ENCODE measurements at regions not wholly inside any gene's neighbourhood (a gene's known extent, or its start where the extent isn't known, plus 50 kb on each side); places are given as distances from the start of the nearest gene placed in this dataset.

- Mint-ChIP-seq H3K4me1 (no peaks in the 10 kb centered on the region), H3K27ac (no peak overlapping the region), H3K36me3 (ENCODE audit: insufficient read depth in 1 of 3, low read depth in 3 of 3) (peaks cover 0 to 4% (median 0%) of the 10 kb centered on the region in 3 experiments; a peak in 1 of 7 replicates), H3K4me3 (no peak overlapping the region), H3K9me3 (peaks cover 3 to 7% of the 10 kb centered on the region in 2 experiments; a peak in 4 of 5 replicates), H3K27me3 (ENCODE audit: low read depth) (no peaks in the 10 kb centered on the region)
- no peak overlapping the region for H2AK5ac ChIP-seq (ENCODE audit: insufficient read length, low read length)
- H4K5ac ChIP-seq (ENCODE audit: insufficient read length, low read depth, low read length) = no peak overlapping the region
- no peak overlapping the region for H2BK15ac ChIP-seq (ENCODE audit: low read depth, low read length)
- H3K4me1 ChIP-seq (ENCODE audit: insufficient read depth, low read length) = no peaks in the 10 kb centered on the region
- H4K91ac ChIP-seq (ENCODE audit: insufficient read length, low read depth, low read length) = no peak overlapping the region
- no peak overlapping the region for H2BK12ac ChIP-seq (ENCODE audit: insufficient read length, low read depth, low read length)
- no peaks in the 10 kb centered on the region for H4K20me1 ChIP-seq (ENCODE audit: control insufficient read depth, insufficient read depth, insufficient read length)
- H3K9ac ChIP-seq (ENCODE audit: extremely low read depth, insufficient read length, low read length) = no peak overlapping the region
- H3K4ac ChIP-seq (ENCODE audit: low read depth, low read length) = no peak overlapping the region
- no peak overlapping the region for H3K14ac ChIP-seq (ENCODE audit: insufficient read depth, low read length)
- H3K9me3 ChIP-seq (ENCODE audit: control insufficient read depth, low read depth, low read length) = no peaks in the 10 kb centered on the region
- H3K27me3 ChIP-seq (ENCODE audit: insufficient read depth, low read length) = no peaks in the 10 kb centered on the region
- no peak for DNase-seq
- H3K79me2 ChIP-seq (ENCODE audit: insufficient read depth, low read length) = no peaks in the 10 kb centered on the region
- TF ChIP-seq, protein P1, sequence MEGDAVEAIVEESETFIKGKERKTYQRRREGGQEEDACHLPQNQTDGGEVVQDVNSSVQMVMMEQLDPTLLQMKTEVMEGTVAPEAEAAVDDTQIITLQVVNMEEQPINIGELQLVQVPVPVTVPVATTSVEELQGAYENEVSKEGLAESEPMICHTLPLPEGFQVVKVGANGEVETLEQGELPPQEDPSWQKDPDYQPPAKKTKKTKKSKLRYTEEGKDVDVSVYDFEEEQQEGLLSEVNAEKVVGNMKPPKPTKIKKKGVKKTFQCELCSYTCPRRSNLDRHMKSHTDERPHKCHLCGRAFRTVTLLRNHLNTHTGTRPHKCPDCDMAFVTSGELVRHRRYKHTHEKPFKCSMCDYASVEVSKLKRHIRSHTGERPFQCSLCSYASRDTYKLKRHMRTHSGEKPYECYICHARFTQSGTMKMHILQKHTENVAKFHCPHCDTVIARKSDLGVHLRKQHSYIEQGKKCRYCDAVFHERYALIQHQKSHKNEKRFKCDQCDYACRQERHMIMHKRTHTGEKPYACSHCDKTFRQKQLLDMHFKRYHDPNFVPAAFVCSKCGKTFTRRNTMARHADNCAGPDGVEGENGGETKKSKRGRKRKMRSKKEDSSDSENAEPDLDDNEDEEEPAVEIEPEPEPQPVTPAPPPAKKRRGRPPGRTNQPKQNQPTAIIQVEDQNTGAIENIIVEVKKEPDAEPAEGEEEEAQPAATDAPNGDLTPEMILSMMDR (conservative IDR thresholded peaks at IDR 0.05) = no peak
- no peak overlapping the region for H2BK20ac ChIP-seq (ENCODE audit: low read depth, low read length, poor library complexity, severe bottlenecking)
- no peak overlapping the region for H2BK120ac ChIP-seq (ENCODE audit: low read depth, low read length, poor library complexity, severe bottlenecking)
- WGBS (ENCODE audit: extremely low coverage, insufficient read length, low lambda C conversion rate) = no CpG with 5 or more reads among the region's 2 CpGs
- no peaks in the 10 kb centered on the region for H3K23me2 ChIP-seq (ENCODE audit: insufficient read length, low read depth, low read length, poor library complexity, severe bottlenecking)
- no peak overlapping the region for H3K23ac ChIP-seq (ENCODE audit: insufficient read length, low read depth, low read length)
- H3T11ph ChIP-seq (ENCODE audit: low read length) = no peak overlapping the region
- H3K4me2 ChIP-seq (ENCODE audit: insufficient read depth, insufficient read length, low read length) = no peak overlapping the region
- H4K8ac ChIP-seq (replicated peaks; ENCODE audit: insufficient read length, low read depth, low read length) = no peak overlapping the region
- no peaks in the 10 kb centered on the region for H3K79me1 ChIP-seq (ENCODE audit: insufficient read depth, low read depth, low read length, poor library complexity, severe bottlenecking)
- no peak overlapping the region for H3K27ac ChIP-seq (ENCODE audit: insufficient read length, low read depth, low read length)
- H3K56ac ChIP-seq (ENCODE audit: insufficient read length, low read depth, low read length) = no peak overlapping the region
- no peak overlapping the region for H2BK5ac ChIP-seq (ENCODE audit: insufficient read length, low read length)
- H2AFZ ChIP-seq (ENCODE audit: low read length) = no peak overlapping the region
- no peak overlapping the region for H3K18ac ChIP-seq (ENCODE audit: insufficient read length, low read depth, low read length)
Measured at GRCh38 chr3:87867001-87867400, 191.8 kb downstream of the CGGBP1 start.

Data from H9 (cell line).